Tibial nerve (tissue), 4 donors: ENCODE measurements at regions not wholly inside any gene's neighbourhood (a gene's known extent, or its start where the extent isn't known, plus 50 kb on each side); places are given as distances from the start of the nearest gene placed in this dataset.

Experiments
- EP300 ChIP-seq, 2 donors: sonication (generic); formaldehyde crosslinking; IDR thresholded peaks; one replicate each; pipeline ENCODE4 v1.6.1; 2017; ENCODE audit warnings: antibody characterized with exemption in 2 of 2, mild to moderate bottlenecking in 1 of 2
- POLR2A ChIP-seq, 2 donors: fragments of 450-650 bp; IDR thresholded peaks; one replicate each; pipeline ENCODE4 v1.6.1; 2017; ENCODE audit warnings: antibody characterized with exemption in 2 of 2, mild to moderate bottlenecking in 2 of 2, moderate library complexity in 2 of 2
- TF ChIP-seq, protein P1 (sequence below), 5 experiments: fragments of 200-600 bp in 3 of 5; fragments of 450-650 bp in 2 of 5; sonication (generic) in 3 of 5; IDR thresholded peaks; one replicate each; pipeline ENCODE4 v1.5.1; 2016 to 2019; ENCODE audit warnings: antibody characterized with exemption in 5 of 5, mild to moderate bottlenecking in 3 of 5, moderate library complexity in 2 of 5

DNA sequence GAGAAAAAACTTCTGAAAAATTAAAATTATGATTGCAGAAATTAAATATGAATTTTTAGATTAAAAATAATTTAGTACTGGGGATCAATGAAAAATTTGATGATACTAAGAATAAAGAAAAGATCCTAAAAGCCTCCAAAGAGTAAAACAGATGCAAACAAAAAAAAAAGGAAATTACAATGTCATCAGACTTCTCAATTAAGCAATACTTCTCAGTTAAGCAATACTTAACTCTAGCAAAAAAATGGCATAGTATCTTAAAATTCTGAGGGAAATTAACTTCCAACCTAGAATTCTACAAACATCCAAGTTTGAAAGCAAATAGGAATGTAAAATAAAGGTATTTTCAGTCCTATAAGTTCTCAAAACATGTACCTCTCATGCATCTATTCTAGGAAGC, 141.2 kb upstream of the INTU start:
- TF ChIP-seq, protein P1, sequence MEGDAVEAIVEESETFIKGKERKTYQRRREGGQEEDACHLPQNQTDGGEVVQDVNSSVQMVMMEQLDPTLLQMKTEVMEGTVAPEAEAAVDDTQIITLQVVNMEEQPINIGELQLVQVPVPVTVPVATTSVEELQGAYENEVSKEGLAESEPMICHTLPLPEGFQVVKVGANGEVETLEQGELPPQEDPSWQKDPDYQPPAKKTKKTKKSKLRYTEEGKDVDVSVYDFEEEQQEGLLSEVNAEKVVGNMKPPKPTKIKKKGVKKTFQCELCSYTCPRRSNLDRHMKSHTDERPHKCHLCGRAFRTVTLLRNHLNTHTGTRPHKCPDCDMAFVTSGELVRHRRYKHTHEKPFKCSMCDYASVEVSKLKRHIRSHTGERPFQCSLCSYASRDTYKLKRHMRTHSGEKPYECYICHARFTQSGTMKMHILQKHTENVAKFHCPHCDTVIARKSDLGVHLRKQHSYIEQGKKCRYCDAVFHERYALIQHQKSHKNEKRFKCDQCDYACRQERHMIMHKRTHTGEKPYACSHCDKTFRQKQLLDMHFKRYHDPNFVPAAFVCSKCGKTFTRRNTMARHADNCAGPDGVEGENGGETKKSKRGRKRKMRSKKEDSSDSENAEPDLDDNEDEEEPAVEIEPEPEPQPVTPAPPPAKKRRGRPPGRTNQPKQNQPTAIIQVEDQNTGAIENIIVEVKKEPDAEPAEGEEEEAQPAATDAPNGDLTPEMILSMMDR (IDR thresholded peaks at IDR 0.05) = no peak
- TF ChIP-seq EP300 (IDR thresholded peaks at IDR 0.05) = no peak
- TF ChIP-seq POLR2A (IDR thresholded peaks at IDR 0.05) = no peak
